Body of pancreas (tissue), 4 donors: ENCODE measurements at regions not wholly inside any gene's neighbourhood (a gene's known extent, or its start where the extent isn't known, plus 50 kb on each side); places are given as distances from the start of the nearest gene placed in this dataset.

Experiments used
- ATAC-seq: fragments of 150-250 bp; one replicate; pipeline ENCODE4 v1.9.1; 2016
- DNase-seq, 4 donors: peaks; one replicate each; pipeline ENCODE4 v3.0.0-alpha.2; 2019
- H3K27ac ChIP-seq, 4 donors: fragments of 200-600 bp; sonication (generic); 1 replicate in 3 of 4; 2 replicates in 1 of 4; pipeline versions ENCODE4 v1.5.1 to v1.6.1; 2016 to 2019; ENCODE audit warnings: mild to moderate bottlenecking in 1 of 4, mixed read lengths in 1 of 4, moderate library complexity in 1 of 4
- H3K27me3 ChIP-seq, 2 donors: fragments of 200-600 bp; sonication (generic); one replicate each; pipeline ENCODE4 v1.6.0; 2016; ENCODE audit warnings: mild to moderate bottlenecking in 1 of 2
- H3K36me3 ChIP-seq, 2 donors: fragments of 200-600 bp; sonication (generic); replicated peaks in 1 of 2; 2 replicates each; pipeline ENCODE4 v1.5.1; 2016; ENCODE audit warnings: low read depth in 2 of 2; ENCODE audit not compliant: insufficient read depth in 1 of 2
- H3K4me1 ChIP-seq: fragments of 200-600 bp; sonication (generic); one replicate; pipeline ENCODE4 v1.6.0; 2016
- H3K4me3 ChIP-seq, 2 donors: fragments of 200-600 bp; sonication (generic); 1 replicate in 1 of 2; 2 replicates in 1 of 2; pipeline ENCODE4 v1.5.1; 2016 to 2019
- H3K9me3 ChIP-seq, 3 donors: fragments of 200-600 bp; sonication (generic); 1 replicate in 2 of 3; 2 replicates in 1 of 3; pipeline ENCODE4 v1.5.1; 2016
- CTCF ChIP-seq, 7 experiments: fragments of 450-650 bp in 4 of 7; fragments of 200-600 bp in 3 of 7; sonication (generic) in 3 of 7; IDR thresholded peaks; one replicate each; pipeline ENCODE4 v1.5.1; 2016 to 2019; ENCODE audit warnings: antibody characterized with exemption in 7 of 7
- POLR2A ChIP-seq, 3 donors: fragments of 450-650 bp; IDR thresholded peaks; one replicate each; pipeline ENCODE4 v1.6.1; 2016; ENCODE audit warnings: antibody characterized with exemption in 3 of 3, mild to moderate bottlenecking in 2 of 3
- WGBS, 2 donors: methylation state at CpG; one replicate each; pipeline ENCODE4 v1.1.5; 2017; 5-methylcytosine and 5-hydroxymethylcytosine counted together
- intact Hi-C: fragments of 100-400 bp; cut with DNase I; formaldehyde crosslinking; loops from one replicate; pipeline ENCODE4 v1.15.1; 2023

GRCh38 chr17:72433797-72434196 is 313.0 kb downstream of the SOX9 start:
- Histone ChIP-seq H3K27me3 (no peaks in the 10 kb centered on the region), H3K4me1 (peaks cover 15% of the 10 kb centered on the region), H3K27ac (no peak overlapping the region), H3K4me3 (no peak overlapping the region), H3K9me3 (no peaks in the 10 kb centered on the region), H3K36me3 (no peaks in the 10 kb centered on the region)
- TF ChIP-seq POLR2A (IDR thresholded peaks at IDR 0.05) (no peak), CTCF (IDR thresholded peaks at IDR 0.05) (no peak)
- no peak for ATAC-seq
- WGBS, 2 donors: 90 to 92% methylated on average over 3 of the region's 3 CpGs
- no peak for DNase-seq
- intact Hi-C loops: no loop called here

- ATAC-seq (no peak), DNase-seq (no peak)
- intact Hi-C loops: no loop called here
- TF ChIP-seq POLR2A (IDR thresholded peaks at IDR 0.05) (no peak), CTCF (IDR thresholded peaks at IDR 0.05) (no peak)
- H3K9me3 ChIP-seq: no peaks in the 10 kb centered on the region
- H3K4me1 ChIP-seq: peaks cover 18% of the 10 kb centered on the region
- no peak overlapping the region for H3K27ac ChIP-seq
- H3K4me3 ChIP-seq: no peak overlapping the region
- no peaks in the 10 kb centered on the region for H3K36me3 ChIP-seq
- no peaks in the 10 kb centered on the region for H3K27me3 ChIP-seq
Observed at GRCh38 chr17:72434581-72434980, 313.8 kb downstream of the SOX9 start.

- Histone ChIP-seq H3K9me3 (no peaks in the 10 kb centered on the region), H3K27ac (no peak overlapping the region), H3K4me3 (no peak overlapping the region), H3K27me3 (no peaks in the 10 kb centered on the region), H3K4me1 (peaks cover 18% of the 10 kb centered on the region), H3K36me3 (no peaks in the 10 kb centered on the region)
- ATAC-seq: peak; percentile 31
- WGBS, 2 donors: 81 to 87% methylated on average over 3 to 9 of the region's 9 CpGs
- TF ChIP-seq POLR2A (IDR thresholded peaks at IDR 0.05) (no peak), CTCF (IDR thresholded peaks at IDR 0.05) (no peak)
- DNase-seq: no peak
- intact Hi-C loops: no loop called here
Observed at GRCh38 chr17:72434991-72435618, 314.3 kb downstream of the SOX9 start.

GRCh38 chr17:72438783-72439182 is 318.0 kb downstream of the SOX9 start:
- Histone ChIP-seq H3K9me3 (no peaks in the 10 kb centered on the region), H3K27ac (no peak overlapping the region), H3K4me1 (peaks cover 3% of the 10 kb centered on the region), H3K36me3 (no peaks in the 10 kb centered on the region), H3K27me3 (no peaks in the 10 kb centered on the region), H3K4me3 (no peak overlapping the region)
- no peak for ATAC-seq
- no peak for DNase-seq
- intact Hi-C loops: no loop called here
- WGBS, 2 donors: 52 to 68% methylated on average over 6 of the region's 6 CpGs
- no peak for TF ChIP-seq CTCF (IDR thresholded peaks at IDR 0.05)
- no peak for TF ChIP-seq POLR2A (IDR thresholded peaks at IDR 0.05)

GRCh38 chr17:72439893-72440502 is 319.2 kb downstream of the SOX9 start:
- H3K9me3 ChIP-seq: no peaks in the 10 kb centered on the region
- H3K27ac ChIP-seq: no peak overlapping the region
- no peak for TF ChIP-seq POLR2A (IDR thresholded peaks at IDR 0.05)
- no peak for TF ChIP-seq CTCF (IDR thresholded peaks at IDR 0.05)
- no peaks in the 10 kb centered on the region for H3K27me3 ChIP-seq
- intact Hi-C loops: no loop called here
- no peaks in the 10 kb centered on the region for H3K36me3 ChIP-seq
- peaks cover 3% of the 10 kb centered on the region for H3K4me1 ChIP-seq
- 78 to 83% methylated on average over 10 to 11 of the region's 12 CpGs for WGBS, 2 donors
- DNase-seq (no peak), ATAC-seq (no peak)
- H3K4me3 ChIP-seq: no peak overlapping the region
